Karpas-422 (cell line): ENCODE measurements at regions not wholly inside any gene's neighbourhood (a gene's known extent, or its start where the extent isn't known, plus 50 kb on each side); places are given as distances from the start of the nearest gene placed in this dataset.

Source experiments
- DNase-seq: peaks from one replicate; pipeline ENCODE4 v3.0.0-alpha.2; 2015
- H2AFZ ChIP-seq: fragments of 200-600 bp; sonication (generic); 2 replicates; pipeline ENCODE4 v1.6.1; 2014; ENCODE audit warnings: antibody characterized with exemption, low read length, mixed read lengths
- H3K27ac ChIP-seq: fragments of 200-600 bp; sonication (generic); 2 replicates; pipeline ENCODE4 v1.5.1; 2014; ENCODE audit warnings: mild to moderate bottlenecking, low read length, moderate library complexity
- H3K27me3 ChIP-seq: fragments of 200-600 bp; sonication (generic); 2 replicates; pipeline ENCODE4 v1.6.1; 2014; ENCODE audit warnings: low read length, mixed read lengths
- H3K36me3 ChIP-seq: fragments of 200-600 bp; sonication (generic); 2 replicates; pipeline ENCODE4 v1.6.1; 2014; ENCODE audit warnings: low read length, mixed read lengths; ENCODE audit not compliant: insufficient read depth
- H3K4me1 ChIP-seq: fragments of 200-600 bp; sonication (generic); 2 replicates; pipeline ENCODE4 v1.6.1; 2014; ENCODE audit warnings: mild to moderate bottlenecking, low read length, mixed read lengths
- H3K4me2 ChIP-seq: fragments of 200-600 bp; sonication (generic); 2 replicates; pipeline ENCODE4 v1.6.1; 2014; ENCODE audit warnings: low read length, low read depth, mild to moderate bottlenecking; ENCODE audit not compliant: poor library complexity, severe bottlenecking
- H3K4me3 ChIP-seq: fragments of 200-600 bp; sonication (generic); 2 replicates; pipeline ENCODE4 v1.5.1; 2014; ENCODE audit warnings: mild to moderate bottlenecking, antibody characterized with exemption, low read length, mixed read lengths
- H3K79me2 ChIP-seq: fragments of 200-600 bp; sonication (generic); 2 replicates; pipeline ENCODE4 v1.6.1; 2014; ENCODE audit warnings: mild to moderate bottlenecking, low read length, mixed read lengths
- H3K9ac ChIP-seq: fragments of 200-600 bp; sonication (generic); 2 replicates; pipeline ENCODE4 v1.6.0; 2014; ENCODE audit warnings: low read length
- H3K9me2 ChIP-seq: fragments of 200-600 bp; sonication (generic), shearing (Covaris generic); replicated peaks from 2 replicates; pipeline ENCODE4 v1.6.0; 2014; ENCODE audit warnings: mild to moderate bottlenecking, low read length, moderate library complexity; ENCODE audit not compliant: insufficient read depth
- H3K9me3 ChIP-seq: fragments of 300-700, 200-600 bp; sonication (generic); 2 replicates; pipeline ENCODE4 v1.6.1; 2014; ENCODE audit warnings: low read length, mixed read lengths
- H4K20me1 ChIP-seq: fragments of 200-600 bp; sonication (generic); 2 replicates; pipeline ENCODE4 v1.6.1; 2014; ENCODE audit warnings: mild to moderate bottlenecking, antibody characterized with exemption, low read length, low read depth; ENCODE audit not compliant: insufficient read depth

DNA sequence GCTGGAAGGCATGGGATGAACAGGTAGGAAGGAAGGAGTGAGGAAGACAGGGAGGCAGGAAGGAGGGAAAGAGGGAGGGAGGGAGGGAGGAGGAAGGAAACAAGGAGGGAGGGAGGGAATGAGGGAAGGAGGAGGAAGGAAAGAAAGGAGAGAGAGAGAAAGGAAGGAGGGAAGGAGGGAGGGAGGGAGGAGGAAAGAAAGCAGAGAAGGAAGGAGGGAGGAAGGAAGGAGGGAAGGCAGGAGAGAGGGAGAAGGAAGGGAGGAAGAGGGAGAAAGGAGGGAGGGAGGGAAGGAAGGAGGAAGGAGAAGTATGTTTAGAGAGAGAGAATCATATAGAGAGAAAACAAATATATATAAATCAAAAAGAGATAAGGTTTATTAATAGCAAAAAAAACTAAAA, 175.9 kb upstream of the FOXN3 start:
- H3K4me1 ChIP-seq = no peaks in the 10 kb centered on the region
- H3K4me2 ChIP-seq = no peak overlapping the region
- H3K9me2 ChIP-seq = no peaks in the 10 kb centered on the region
- no peaks in the 10 kb centered on the region for H3K36me3 ChIP-seq
- no peaks in the 10 kb centered on the region for H4K20me1 ChIP-seq
- H3K9me3 ChIP-seq = peaks cover 5% of the 10 kb centered on the region; the same call in 1 of the 2 replicates
- no peak overlapping the region for H3K9ac ChIP-seq
- no peak overlapping the region for H3K4me3 ChIP-seq
- H3K79me2 ChIP-seq = no peaks in the 10 kb centered on the region
- no peak overlapping the region for H3K27ac ChIP-seq
- H3K27me3 ChIP-seq = no peaks in the 10 kb centered on the region
- H2AFZ ChIP-seq = no peak overlapping the region
- no peak for DNase-seq

DNA sequence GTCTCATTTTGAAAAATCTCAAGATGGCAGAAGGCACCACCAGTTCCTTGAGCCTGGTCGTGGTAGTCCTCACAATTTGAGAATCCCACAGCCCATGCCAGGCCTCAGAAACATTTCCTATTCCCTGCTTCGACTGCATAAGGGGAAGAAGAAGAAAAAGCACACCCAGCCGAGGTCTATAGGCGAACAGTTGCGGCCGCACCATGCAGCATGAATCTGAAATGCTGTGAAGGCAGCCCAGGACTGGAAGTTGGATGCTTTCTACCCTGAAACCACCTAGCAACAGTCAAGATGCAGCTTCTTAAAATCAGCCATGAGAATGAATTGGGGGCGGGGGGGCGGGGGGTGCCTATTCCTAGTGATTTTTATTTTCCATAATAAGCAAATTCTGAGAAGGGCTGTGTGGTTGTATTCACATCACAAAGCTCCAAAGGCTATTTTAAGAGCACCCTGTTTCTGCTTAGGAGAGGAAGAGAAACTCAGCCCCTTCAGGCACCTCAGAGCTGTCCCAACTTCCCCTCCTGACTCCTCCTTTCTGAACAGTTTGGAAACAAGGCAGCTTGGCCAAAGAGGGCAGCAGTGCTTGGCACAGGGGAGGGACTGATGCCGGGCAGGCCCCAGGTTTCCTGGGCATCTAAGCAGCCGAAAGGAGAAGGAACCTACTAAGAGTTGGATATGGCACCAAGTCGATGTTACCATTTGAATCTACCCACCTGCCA, 172.5 kb upstream of the FOXN3 start:
- no peak overlapping the region for H3K9ac ChIP-seq
- no peak overlapping the region for H3K27ac ChIP-seq
- H3K27me3 ChIP-seq = no peaks in the 10 kb centered on the region
- no peak overlapping the region for H3K4me3 ChIP-seq
- no peak overlapping the region for H2AFZ ChIP-seq
- no peaks in the 10 kb centered on the region for H3K36me3 ChIP-seq
- DNase-seq = no peak
- no peaks in the 10 kb centered on the region for H3K9me3 ChIP-seq
- no peak overlapping the region for H3K4me2 ChIP-seq
- no peaks in the 10 kb centered on the region for H3K79me2 ChIP-seq
- H3K4me1 ChIP-seq = no peaks in the 10 kb centered on the region
- H4K20me1 ChIP-seq = no peaks in the 10 kb centered on the region
- H3K9me2 ChIP-seq = no peaks in the 10 kb centered on the region

DNA sequence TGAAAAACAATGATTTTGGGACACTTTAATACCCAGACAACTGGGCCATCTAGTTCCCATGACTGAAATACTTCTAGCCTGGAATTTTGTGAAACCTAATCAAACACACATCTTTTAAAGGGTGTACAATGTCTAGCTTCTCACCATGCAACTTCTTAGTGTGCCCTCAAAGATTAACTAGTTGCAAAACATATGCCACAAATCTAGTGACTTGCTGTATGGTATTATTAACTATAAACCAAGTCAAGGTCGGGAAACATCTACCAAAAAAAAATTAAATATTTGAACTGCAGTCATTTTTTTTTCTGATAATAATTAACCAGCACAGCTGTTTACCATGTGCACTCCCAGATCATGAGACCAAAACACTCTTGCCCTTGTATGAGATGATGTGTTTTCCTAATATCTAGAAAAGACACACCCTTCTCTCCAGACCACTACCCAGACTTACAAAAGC, 171.8 kb upstream of the FOXN3 start:
- Histone ChIP-seq H3K9me2 (no peaks in the 10 kb centered on the region), H4K20me1 (no peaks in the 10 kb centered on the region), H3K4me2 (no peak overlapping the region), H2AFZ (no peak overlapping the region), H3K79me2 (no peaks in the 10 kb centered on the region), H3K4me3 (no peak overlapping the region), H3K36me3 (no peaks in the 10 kb centered on the region), H3K27ac (no peak overlapping the region), H3K9me3 (no peaks in the 10 kb centered on the region), H3K27me3 (no peaks in the 10 kb centered on the region), H3K4me1 (no peaks in the 10 kb centered on the region), H3K9ac (no peak overlapping the region)
- no peak for DNase-seq

GRCh38 chr14:89588016-89588415, 171.0 kb upstream of the FOXN3 start:
- no peak for DNase-seq
- H2AFZ ChIP-seq = no peak overlapping the region
- H3K27me3 ChIP-seq = no peaks in the 10 kb centered on the region
- no peaks in the 10 kb centered on the region for H3K9me2 ChIP-seq
- H3K36me3 ChIP-seq = no peaks in the 10 kb centered on the region
- no peaks in the 10 kb centered on the region for H3K9me3 ChIP-seq
- no peaks in the 10 kb centered on the region for H4K20me1 ChIP-seq
- H3K27ac ChIP-seq = no peak overlapping the region
- H3K4me3 ChIP-seq = no peak overlapping the region
- no peak overlapping the region for H3K4me2 ChIP-seq
- H3K9ac ChIP-seq = no peak overlapping the region
- no peaks in the 10 kb centered on the region for H3K79me2 ChIP-seq
- no peaks in the 10 kb centered on the region for H3K4me1 ChIP-seq

DNA sequence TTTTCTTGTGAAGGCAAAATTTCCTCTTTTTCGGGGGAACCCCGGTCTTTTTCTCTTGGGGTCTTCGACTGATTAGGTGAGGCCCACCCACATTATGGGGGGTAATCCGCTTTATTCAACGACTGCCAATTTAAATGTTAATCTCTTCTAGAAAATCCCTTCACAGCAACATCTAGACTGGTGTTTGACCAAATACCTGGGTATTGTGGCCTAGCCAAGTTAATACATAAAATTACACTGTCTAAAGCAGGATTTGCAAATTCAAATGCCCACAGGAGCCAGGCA, 170.0 kb upstream of the FOXN3 start:
- Histone ChIP-seq H3K4me3 (no peak overlapping the region), H3K9ac (no peak overlapping the region), H3K4me1 (no peaks in the 10 kb centered on the region), H3K27ac (no peak overlapping the region), H3K9me3 (no peaks in the 10 kb centered on the region), H3K79me2 (no peaks in the 10 kb centered on the region), H3K27me3 (no peaks in the 10 kb centered on the region), H2AFZ (no peak overlapping the region), H3K36me3 (no peaks in the 10 kb centered on the region), H4K20me1 (no peaks in the 10 kb centered on the region), H3K4me2 (no peak overlapping the region), H3K9me2 (no peaks in the 10 kb centered on the region)
- no peak for DNase-seq

- Histone ChIP-seq H3K9me3 (no peaks in the 10 kb centered on the region), H4K20me1 (no peaks in the 10 kb centered on the region), H3K4me3 (no peak overlapping the region), H3K9me2 (no peaks in the 10 kb centered on the region), H2AFZ (no peak overlapping the region), H3K9ac (no peak overlapping the region), H3K79me2 (no peaks in the 10 kb centered on the region), H3K36me3 (no peaks in the 10 kb centered on the region), H3K4me1 (no peaks in the 10 kb centered on the region), H3K4me2 (no peak overlapping the region), H3K27me3 (no peaks in the 10 kb centered on the region), H3K27ac (no peak overlapping the region)
- no peak for DNase-seq
Observed at GRCh38 chr14:89586258-89587135, 169.5 kb upstream of the FOXN3 start.

DNA sequence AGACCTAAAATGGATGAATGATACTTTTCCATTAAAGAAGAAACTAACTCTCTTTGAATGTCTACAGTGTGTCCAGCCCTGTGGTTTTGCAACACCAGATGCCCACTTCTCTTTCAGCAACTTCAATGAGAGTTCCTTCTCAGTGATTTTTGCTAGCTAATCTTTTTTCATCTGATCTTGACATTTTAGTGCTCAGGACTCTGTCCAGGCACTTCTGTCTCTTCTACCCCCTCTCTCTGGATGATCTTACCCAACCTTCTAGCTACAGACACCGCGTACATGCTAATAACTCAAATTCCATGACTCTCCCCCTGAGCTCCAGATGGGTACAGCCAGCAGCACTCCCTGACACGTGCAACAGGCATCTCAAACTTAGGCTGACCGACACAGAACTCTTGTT, 161.1 kb upstream of the FOXN3 start:
- no peak for DNase-seq
- H3K9me3 ChIP-seq = no peaks in the 10 kb centered on the region
- no peaks in the 10 kb centered on the region for H3K36me3 ChIP-seq
- H3K4me1 ChIP-seq = no peaks in the 10 kb centered on the region
- no peak overlapping the region for H3K4me3 ChIP-seq
- H4K20me1 ChIP-seq = no peaks in the 10 kb centered on the region
- H2AFZ ChIP-seq = no peak overlapping the region
- H3K27ac ChIP-seq = no peak overlapping the region
- no peaks in the 10 kb centered on the region for H3K9me2 ChIP-seq
- H3K4me2 ChIP-seq = no peak overlapping the region
- H3K9ac ChIP-seq = no peak overlapping the region
- no peaks in the 10 kb centered on the region for H3K79me2 ChIP-seq
- no peaks in the 10 kb centered on the region for H3K27me3 ChIP-seq

DNA sequence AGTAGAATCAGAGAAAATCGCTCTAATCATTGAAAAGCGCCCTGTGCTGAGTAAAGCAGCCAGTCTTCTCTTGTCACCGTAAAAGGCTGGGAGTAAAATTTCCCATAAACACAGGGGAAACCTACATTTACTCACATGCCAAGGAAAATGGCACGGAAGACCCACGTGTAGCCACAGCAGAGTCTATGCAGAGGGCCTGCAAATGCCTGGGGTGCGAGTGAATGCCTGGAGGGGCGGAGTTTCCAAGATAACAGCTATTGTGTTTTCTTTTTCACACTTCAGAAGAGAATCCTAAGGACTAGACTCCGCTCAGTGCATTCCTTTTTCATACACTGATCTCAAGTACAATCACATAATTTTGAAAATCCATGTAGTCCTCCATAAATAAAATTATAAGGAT, 159.9 kb upstream of the FOXN3 start:
- no peak overlapping the region for H3K27ac ChIP-seq
- H3K4me2 ChIP-seq = no peak overlapping the region
- no peak overlapping the region for H3K9ac ChIP-seq
- H3K27me3 ChIP-seq = no peaks in the 10 kb centered on the region
- no peaks in the 10 kb centered on the region for H3K79me2 ChIP-seq
- H4K20me1 ChIP-seq = no peaks in the 10 kb centered on the region
- H3K9me2 ChIP-seq = no peaks in the 10 kb centered on the region
- H3K9me3 ChIP-seq = no peaks in the 10 kb centered on the region
- DNase-seq = no peak
- H3K4me3 ChIP-seq = no peak overlapping the region
- no peaks in the 10 kb centered on the region for H3K36me3 ChIP-seq
- H2AFZ ChIP-seq = no peak overlapping the region
- no peaks in the 10 kb centered on the region for H3K4me1 ChIP-seq
